GM12878 (cell line): ENCODE measurements at regions not wholly inside any gene's neighbourhood (a gene's known extent, or its start where the extent isn't known, plus 50 kb on each side); places are given as distances from the start of the nearest gene placed in this dataset.

Experiments
- ASH2L ChIP-seq: fragments of 300-600, 200-600 bp; sonication (generic); IDR thresholded peaks from 2 replicates; pipeline ENCODE4 v1.6.1; 2017; ENCODE audit warnings: low read depth, mild to moderate bottlenecking, borderline replicate concordance
- BACH1 ChIP-seq: fragments of 450-650 bp; IDR thresholded peaks from 2 replicates; pipeline ENCODE4 v1.6.1; 2017; ENCODE audit warnings: mild to moderate bottlenecking, borderline replicate concordance
- BCLAF1 ChIP-seq: fragments of 450-650 bp; IDR thresholded peaks from 2 replicates; pipeline ENCODE4 v1.6.1; 2017; ENCODE audit warnings: antibody characterized with exemption, mild to moderate bottlenecking, moderate library complexity
- CEBPB ChIP-seq, 2 experiments: fragments of 150-350 bp in 1 of 2; IDR thresholded peaks; 2 replicates each; pipeline ENCODE4 v1.6.1; 2012 to 2014; ENCODE audit warnings: low read depth in 2 of 2, low read length in 2 of 2, borderline replicate concordance in 1 of 2, inconsistent platforms in 1 of 2
- DPF2 ChIP-seq: fragments of 450-650 bp; IDR thresholded peaks from 2 replicates; pipeline ENCODE4 v1.6.1; 2017; ENCODE audit warnings: mild to moderate bottlenecking
- ESRRA ChIP-seq: IDR thresholded peaks from 2 replicates; pipeline ENCODE4 v1.6.1; 2012; ENCODE audit warnings: mild to moderate bottlenecking, low read length, improper control_type of control experiment
- GATAD2B ChIP-seq: fragments of 450-650 bp; conservative IDR thresholded peaks from 2 replicates; pipeline ENCODE4 v1.6.1; 2017; ENCODE audit warnings: low read depth, mild to moderate bottlenecking, moderate library complexity
- KLF5 ChIP-seq: fragments of 450-650 bp; IDR thresholded peaks from 2 replicates; pipeline ENCODE4 v1.6.1; 2014; ENCODE audit warnings: mild to moderate bottlenecking; ENCODE audit not compliant: partially characterized antibody
- MEF2A ChIP-seq: IDR thresholded peaks from 2 replicates; pipeline ENCODE4 v1.6.1; 2011; ENCODE audit warnings: low read depth, mild to moderate bottlenecking, low read length, moderate library complexity; ENCODE audit not compliant: insufficient read depth
- MTA2 ChIP-seq: fragments of 450-650 bp; IDR thresholded peaks from 2 replicates; pipeline ENCODE4 v1.6.1; 2016; ENCODE audit warnings: low read depth, mild to moderate bottlenecking, moderate library complexity
- NFYB ChIP-seq: IDR thresholded peaks from 2 replicates; pipeline ENCODE4 v1.6.1; 2011; ENCODE audit warnings: low read depth, mild to moderate bottlenecking, low read length, improper control_type of control experiment, moderate library complexity; ENCODE audit not compliant: insufficient read depth
- PAX5 ChIP-seq: IDR thresholded peaks from 2 replicates; pipeline ENCODE4 v1.6.1; 2011; ENCODE audit warnings: low read depth, low read length, borderline replicate concordance
- POLR2A ChIP-seq: IDR thresholded peaks from 2 replicates; pipeline ENCODE4 v1.6.1; 2011; ENCODE audit warnings: low read depth, mild to moderate bottlenecking, low read length
- POLR2AphosphoS5 ChIP-seq: IDR thresholded peaks from 2 replicates; pipeline ENCODE4 v1.6.1; 2011; ENCODE audit warnings: mild to moderate bottlenecking, low read length, inconsistent platforms
- POU2F2 ChIP-seq: IDR thresholded peaks from 3 replicates; pipeline ENCODE4 v1.6.1; 2011; ENCODE audit warnings: low read depth, mild to moderate bottlenecking, low read length, borderline replicate concordance
- RB1 ChIP-seq: fragments of 450-650 bp; formaldehyde crosslinking; IDR thresholded peaks from 2 replicates; pipeline ENCODE4 v1.6.1; 2017; ENCODE audit warnings: mild to moderate bottlenecking, borderline replicate concordance
- SKIL ChIP-seq: fragments of 450-650 bp; IDR thresholded peaks from 2 replicates; pipeline ENCODE4 v1.6.1; 2017; ENCODE audit warnings: mild to moderate bottlenecking, low read depth, inconsistent platforms; ENCODE audit not compliant: poor library complexity, severe bottlenecking
- SP1 ChIP-seq: IDR thresholded peaks from one replicate; pipeline ENCODE4 v1.6.1; 2011; ENCODE audit warnings: low read depth, low read length
- STAT3 ChIP-seq: IDR thresholded peaks from 2 replicates; pipeline ENCODE4 v1.6.1; 2011; ENCODE audit warnings: low read depth, low read length, improper control_type of control experiment
- SUPT20H ChIP-seq: IDR thresholded peaks from 2 replicates; pipeline ENCODE4 v1.6.1; 2011; ENCODE audit warnings: low read depth, mild to moderate bottlenecking, low read length, moderate library complexity, borderline replicate concordance; ENCODE audit not compliant: control insufficient read depth
- ZZZ3 ChIP-seq: IDR thresholded peaks from 2 replicates; pipeline ENCODE4 v1.6.1; 2011; ENCODE audit warnings: low read depth; ENCODE audit not compliant: control insufficient read depth, insufficient read length
- TF ChIP-seq, protein P1 (sequence below): fragments of 450-650 bp; IDR thresholded peaks from 2 replicates; pipeline ENCODE4 v1.6.1; 2017; ENCODE audit warnings: mild to moderate bottlenecking, moderate library complexity

DNA sequence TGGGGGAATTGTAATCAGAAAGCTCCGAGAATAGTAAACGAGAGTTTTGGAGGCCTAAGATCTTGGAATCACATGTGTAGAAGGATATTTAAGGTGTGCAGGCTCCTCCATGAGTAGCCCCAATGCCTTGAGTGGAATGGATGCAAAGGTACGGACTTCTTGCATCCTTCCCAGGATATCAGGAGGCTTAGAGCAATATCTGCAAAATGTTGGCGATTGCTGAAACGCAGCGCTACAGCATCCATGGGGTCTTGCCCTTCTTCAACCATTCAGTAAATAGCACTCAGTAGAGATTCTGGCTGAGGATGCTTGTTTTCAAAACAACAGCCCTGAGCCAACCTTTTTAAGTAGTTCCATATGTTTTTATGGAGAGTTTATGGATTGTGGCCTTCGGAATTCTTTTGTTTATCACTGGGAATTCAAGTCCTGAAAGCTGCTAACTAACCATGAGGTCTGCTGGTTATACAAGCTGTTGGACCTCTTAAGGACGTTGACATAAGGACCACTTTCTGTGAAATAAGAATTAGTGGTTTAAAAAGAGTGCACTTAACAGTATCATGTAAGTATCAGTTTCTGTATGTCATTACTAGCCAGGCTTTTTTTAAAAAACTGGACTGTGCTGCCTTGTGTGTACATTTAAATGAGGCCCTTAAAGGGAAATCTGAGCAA is 228.8 kb upstream of the PGRMC2 start (continued):
- TF ChIP-seq BCLAF1 (no peak), SP1 (no peak), POLR2AphosphoS5 (no peak), SUPT20H (no peak), ZZZ3 (no peak), POU2F2 (no peak), STAT3 (no peak), ESRRA (no peak), PAX5 (no peak), POLR2A (no peak), DPF2 (peak; percentile 54; the same call in 1 of the 2 replicates), CEBPB (IDR thresholded peaks at IDR 0.05; ENCODE audit: borderline replicate concordance in 1 of 2, low read depth in 2 of 2, low read length in 2 of 2) (no peak), BACH1 (peak; percentile 39; the same call in 1 of the 2 replicates), RB1 (no peak), SKIL (no peak), MEF2A (no peak), MTA2 (peak; percentile 88), NFYB (no peak), GATAD2B (0 out of 2 replicates have a peak, but pooled peaks have one; percentile 33), KLF5 (no peak), ASH2L (no peak)
- TF ChIP-seq, protein P1, sequence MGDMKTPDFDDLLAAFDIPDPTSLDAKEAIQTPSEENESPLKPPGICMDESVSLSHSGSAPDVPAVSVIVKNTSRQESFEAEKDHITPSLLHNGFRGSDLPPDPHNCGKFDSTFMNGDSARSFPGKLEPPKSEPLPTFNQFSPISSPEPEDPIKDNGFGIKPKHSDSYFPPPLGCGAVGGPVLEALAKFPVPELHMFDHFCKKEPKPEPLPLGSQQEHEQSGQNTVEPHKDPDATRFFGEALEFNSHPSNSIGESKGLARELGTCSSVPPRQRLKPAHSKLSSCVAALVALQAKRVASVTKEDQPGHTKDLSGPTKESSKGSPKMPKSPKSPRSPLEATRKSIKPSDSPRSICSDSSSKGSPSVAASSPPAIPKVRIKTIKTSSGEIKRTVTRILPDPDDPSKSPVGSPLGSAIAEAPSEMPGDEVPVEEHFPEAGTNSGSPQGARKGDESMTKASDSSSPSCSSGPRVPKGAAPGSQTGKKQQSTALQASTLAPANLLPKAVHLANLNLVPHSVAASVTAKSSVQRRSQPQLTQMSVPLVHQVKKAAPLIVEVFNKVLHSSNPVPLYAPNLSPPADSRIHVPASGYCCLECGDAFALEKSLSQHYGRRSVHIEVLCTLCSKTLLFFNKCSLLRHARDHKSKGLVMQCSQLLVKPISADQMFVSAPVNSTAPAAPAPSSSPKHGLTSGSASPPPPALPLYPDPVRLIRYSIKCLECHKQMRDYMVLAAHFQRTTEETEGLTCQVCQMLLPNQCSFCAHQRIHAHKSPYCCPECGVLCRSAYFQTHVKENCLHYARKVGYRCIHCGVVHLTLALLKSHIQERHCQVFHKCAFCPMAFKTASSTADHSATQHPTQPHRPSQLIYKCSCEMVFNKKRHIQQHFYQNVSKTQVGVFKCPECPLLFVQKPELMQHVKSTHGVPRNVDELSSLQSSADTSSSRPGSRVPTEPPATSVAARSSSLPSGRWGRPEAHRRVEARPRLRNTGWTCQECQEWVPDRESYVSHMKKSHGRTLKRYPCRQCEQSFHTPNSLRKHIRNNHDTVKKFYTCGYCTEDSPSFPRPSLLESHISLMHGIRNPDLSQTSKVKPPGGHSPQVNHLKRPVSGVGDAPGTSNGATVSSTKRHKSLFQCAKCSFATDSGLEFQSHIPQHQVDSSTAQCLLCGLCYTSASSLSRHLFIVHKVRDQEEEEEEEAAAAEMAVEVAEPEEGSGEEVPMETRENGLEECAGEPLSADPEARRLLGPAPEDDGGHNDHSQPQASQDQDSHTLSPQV = 0 out of 2 replicates have a peak, but pooled peaks have one; percentile 29
